Stimulated activated CD8-positive, alpha-beta memory T cell treated with anti-CD3 and anti-CD28 coated beads, Interleukin-4, amount 100 ng/mL, for 1 hour (primary cell): ENCODE measurements at regions not wholly inside any gene's neighbourhood (a gene's known extent, or its start where the extent isn't known, plus 50 kb on each side); places are given as distances from the start of the nearest gene placed in this dataset.

Experiments used
- DNase-seq, 2 donors: peaks; one replicate each; pipeline ENCODE4 v3.0.0-alpha.2; 2020; ENCODE audit warnings: low read depth in 2 of 2, low spot score in 1 of 2

DNA sequence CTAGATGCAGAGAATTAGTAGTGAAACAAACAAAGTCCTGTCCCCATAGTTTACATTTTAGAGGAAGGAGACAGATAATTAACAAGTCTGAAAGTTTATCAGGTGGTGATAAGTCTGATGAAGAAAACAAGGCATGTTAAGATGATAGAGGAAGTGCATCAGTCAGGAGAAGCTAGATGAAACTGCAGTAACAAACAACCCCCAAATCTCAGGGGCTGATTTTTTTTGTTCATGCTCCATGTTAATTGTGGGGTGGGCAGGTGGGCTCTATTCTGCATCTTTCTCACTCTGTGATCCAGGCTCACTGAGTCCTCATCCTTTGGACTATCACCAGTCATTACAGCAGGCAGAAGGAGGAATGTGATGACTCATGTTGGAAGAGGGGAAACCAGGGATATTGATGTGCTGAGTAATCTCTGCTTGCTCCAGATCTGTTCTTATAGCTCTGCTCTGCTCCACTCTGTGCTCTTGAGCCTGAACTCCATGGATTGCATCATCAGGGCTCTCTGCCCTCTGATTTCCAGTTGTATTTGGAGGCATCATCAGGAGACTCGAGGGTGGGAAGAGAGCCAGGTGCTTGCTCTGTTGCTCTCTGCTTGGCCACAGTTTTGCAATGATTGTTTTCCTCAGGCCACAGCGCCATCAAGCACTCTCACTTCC, 166.9 kb downstream of the IER5 start:
- no peak for DNase-seq

DNA sequence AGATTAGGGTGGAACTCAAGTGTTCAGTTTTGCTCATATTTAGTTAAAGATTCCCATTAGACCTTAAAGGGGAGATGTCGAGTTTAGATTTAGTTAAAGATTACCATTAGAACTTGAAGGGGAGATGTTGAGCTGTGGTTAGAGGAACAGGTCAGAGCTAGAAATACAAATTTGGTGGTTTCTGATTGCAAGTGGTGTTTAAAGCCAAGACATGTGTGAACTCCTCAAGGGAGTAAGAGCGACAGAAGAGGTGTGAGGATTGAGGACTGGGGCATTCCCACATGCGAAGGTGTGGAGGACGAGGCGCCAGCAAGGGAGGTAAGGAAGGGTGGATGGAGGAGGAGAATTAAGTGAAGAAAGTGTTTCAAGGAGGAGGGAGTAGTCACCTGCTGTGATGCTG, 168.6 kb downstream of the IER5 start:
- no peak for DNase-seq

DNA sequence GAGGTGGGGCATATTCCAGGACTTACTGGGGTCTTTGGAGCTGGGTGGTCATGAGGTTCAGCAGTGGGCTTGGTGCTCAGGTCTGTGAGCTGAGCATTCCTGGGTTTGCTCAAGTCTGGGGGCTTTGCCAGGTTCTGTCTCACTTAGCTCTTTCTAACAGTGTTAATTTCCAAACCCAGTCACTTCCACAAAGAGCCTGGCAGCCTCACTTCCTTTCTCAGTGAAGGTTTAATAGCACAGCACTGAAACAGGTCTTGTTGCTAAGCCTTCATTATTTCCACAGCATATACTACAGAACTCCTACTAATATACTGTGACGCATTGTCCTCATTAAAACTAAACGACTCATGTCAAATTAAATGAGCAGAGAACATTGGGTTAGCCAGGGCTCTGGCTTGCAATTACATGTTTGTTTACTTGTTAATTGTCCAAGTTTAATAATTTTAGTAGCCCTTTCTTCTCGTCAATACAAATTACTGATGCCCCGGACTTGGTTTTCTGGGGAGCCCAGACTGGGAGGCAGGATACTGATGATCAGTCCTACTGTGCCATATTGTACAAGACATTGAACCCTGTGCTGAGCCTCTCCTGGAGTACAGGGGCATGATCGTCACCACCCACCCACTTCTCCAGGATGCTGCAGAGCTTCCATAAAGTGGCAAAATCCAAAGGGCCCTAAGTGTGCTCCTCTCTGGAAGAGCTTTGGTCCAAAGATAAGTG, 170.7 kb downstream of the IER5 start:
- no peak for DNase-seq

DNA sequence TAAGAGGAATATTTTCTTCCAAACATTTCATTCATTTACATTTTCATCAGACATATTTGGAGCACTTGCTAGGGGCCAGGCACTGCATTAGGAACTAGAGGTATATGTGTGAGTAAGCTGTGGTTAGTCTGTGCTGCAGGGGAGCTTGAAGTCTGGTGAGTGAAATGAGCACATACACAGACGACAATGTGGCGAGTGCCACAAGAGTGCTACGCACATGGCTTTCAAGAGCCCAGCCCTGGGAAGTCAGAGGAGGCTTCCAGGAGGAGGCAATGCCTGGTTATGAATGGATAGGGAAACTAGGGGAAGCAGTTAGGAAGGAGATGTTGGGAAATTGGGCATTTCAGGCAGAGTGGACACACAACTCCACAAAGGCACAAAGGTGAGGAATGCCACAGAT, 171.8 kb downstream of the IER5 start:
- DNase-seq = no peak

DNA sequence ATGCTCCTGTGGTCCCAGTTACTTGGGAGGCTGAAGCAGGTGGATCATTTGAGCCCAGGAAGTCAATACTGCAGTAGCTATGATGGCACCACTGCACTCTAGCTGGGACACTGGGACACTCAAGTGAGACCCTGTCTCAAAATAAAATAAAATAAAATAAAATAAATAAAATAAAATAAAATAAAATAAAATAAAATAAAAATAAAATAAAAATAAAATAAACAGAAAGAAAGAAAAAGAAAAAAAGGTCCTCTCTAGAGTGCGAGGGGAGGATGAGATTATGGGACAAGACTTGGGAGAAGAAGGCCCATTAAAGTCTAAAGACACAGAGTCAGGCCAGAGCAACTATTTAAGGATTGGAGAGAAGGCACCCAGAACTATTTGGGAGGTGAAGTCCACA, 172.5 kb downstream of the IER5 start:
- DNase-seq = no peak

DNA sequence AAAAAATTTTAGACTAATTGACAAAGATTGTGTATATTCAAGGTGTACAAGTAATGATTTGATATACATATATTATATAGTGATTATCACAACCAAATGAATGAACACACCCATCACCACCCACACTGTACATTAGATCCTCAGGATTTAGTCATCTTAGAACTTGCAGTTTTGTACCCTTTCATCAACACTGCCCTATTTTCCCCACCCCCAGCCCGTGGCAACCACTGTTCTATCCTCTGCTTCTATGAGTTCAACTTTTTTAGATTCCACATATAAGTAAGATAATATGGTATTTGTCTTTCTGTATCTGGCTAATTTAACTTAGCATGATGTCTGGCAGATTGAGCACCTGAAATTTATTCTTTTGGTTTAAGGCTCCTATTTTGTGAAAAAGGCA, 173.6 kb downstream of the IER5 start:
- DNase-seq = no peak

DNA sequence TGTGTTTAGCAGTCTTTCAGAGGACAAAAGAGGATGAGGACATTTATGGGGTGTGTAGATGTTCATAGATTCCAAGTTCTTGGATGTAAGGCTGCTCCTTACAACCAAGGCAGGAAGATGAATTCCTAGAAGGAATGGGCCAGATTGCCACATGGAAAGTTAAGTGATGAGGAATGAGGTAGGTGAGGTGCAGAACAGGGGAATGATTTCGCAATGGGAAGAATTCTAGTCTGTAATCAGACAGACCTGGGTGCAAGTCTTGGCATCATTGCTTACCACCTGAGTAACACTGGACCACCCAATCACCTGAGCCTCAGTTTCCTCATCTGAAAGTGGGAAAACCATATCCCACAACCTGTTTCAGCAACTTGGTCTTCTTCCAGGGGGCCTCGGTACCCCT, 174.9 kb downstream of the IER5 start:
- no peak for DNase-seq

DNA sequence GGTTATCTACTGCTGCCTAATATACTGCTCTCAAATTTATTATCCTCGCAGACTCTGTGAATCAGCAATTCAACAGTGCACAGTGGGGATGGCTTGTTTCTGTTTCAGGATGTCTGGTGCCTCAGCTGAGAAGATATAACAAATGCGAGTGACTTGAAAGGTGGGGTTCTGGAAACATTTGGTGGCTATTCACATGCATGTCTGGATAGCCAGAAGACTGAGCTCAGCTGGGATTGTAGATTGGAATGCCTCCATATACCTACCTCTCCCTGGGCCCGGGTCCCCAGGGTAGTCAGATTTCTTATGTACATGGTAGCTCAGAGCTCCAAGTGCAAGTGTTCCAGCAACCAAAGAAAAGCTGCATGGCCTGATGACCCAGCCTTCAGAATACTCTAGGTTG, 176.3 kb downstream of the IER5 start:
- no peak for DNase-seq

DNA sequence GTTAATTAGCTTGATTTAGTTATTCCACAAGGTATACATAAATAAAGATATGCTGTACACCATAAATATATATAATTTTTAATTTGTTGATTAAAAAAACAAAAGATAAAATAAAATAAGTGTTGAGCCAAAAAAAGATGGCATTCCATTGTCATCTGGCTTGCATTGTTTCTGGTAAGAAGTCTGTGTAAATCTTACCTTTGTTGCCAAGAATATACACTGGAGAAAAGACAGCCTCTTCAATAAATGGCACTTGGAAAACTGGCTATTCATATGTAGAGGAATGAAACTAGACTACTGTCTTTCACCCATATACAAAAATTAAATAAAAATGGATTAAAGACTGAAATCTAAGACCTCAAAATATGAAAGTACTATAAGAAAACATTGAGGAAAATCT, 196.5 kb downstream of the IER5 start:
- no peak for DNase-seq

DNA sequence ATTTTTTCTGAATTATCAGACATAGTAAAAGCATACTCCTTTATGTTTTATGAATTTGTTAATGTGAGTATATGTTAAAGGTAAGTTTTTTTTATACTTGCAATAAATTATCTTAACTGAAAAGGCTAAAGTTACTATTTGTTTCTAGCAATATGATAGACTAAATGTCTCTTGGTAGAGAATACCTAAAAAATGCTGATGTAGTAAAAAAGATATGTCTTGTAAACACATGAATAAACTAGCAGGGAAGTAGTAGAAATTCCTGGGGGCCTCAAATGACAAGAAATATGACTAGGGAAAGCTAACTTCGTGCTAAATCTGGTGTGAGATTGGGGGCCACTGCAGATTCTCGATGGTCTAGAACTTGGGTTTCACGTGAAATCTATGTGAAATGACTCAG, 188.1 kb upstream of the CACNA1E start:
- DNase-seq = no peak

DNA sequence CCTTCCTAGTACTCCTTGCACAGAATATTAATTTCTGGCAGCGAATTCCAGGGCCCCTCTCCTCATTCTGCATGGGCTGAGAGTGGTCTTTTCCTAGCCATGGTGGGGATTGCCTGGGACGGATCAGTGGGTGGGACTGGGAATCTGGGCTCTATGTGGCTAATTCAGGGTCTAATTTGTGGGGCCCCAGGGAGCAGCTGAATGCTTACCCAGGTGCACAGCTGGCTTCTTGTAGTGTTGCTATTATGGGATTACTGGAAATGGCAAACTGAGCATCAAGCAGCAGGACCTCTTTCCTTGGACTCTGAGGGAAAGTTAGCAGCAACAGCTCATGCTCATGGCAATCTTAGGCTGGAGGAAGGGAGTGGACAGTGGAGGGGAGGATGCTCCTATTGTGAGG, 187.1 kb upstream of the CACNA1E start:
- DNase-seq = no peak

DNA sequence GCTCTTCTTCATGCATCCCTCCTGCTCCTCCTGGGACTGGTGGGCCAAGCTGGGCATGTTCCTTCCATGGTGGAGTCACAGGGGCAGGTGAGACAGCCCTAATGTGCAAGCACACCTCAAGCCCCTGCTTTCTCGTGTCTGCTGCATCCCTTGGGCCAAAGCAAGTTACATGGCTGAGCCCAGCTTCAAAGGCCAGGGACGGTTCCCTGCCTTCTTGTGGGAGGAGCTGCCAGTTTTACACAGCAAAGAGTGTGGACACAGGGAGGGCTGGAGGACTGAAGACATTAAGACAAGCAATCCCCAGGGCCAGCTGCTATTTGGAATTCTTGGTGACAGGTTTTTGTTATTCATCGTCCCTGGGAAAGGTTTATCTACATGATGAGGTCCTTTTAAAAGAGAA, 175.2 kb upstream of the CACNA1E start:
- no peak for DNase-seq

DNA sequence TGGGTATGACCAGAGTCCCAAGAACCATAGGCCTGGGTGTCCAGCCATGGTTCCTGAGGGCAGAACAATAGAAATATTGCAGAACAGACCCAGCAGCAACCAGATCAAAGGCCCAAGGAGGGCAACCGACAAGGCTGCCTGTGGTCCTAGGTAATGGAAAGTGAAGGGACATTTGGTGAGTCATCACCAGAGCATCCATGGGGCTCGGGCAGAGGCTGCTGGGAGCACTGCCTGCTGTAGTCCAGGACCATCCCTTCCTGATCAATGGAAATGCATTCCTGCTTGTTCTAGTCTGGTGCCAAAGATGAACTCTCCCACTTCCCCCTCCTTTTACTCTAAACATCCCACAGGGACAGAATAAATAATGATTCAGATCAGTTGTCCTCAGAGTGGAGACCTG, 172.8 kb upstream of the CACNA1E start:
- DNase-seq = no peak

DNA sequence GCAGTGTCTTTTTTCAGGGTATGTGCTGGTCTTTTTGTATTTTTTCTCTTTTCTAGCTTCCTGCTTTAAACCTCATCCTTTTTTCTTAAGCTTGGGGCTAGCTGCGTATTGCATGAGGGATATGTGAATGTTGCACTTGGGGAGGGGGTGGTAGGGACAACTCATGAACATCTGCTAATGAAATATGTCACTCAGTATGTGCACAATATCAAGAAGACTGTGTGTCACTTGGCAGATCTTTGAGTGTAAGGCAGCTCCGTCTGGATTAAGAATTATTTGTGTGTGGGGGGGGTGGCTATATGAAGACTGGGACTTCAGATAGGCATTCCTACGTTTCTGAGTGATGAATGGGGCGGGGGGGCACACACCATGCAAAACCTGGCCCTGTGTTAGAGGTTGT, 170.4 kb upstream of the CACNA1E start:
- DNase-seq = no peak

DNA sequence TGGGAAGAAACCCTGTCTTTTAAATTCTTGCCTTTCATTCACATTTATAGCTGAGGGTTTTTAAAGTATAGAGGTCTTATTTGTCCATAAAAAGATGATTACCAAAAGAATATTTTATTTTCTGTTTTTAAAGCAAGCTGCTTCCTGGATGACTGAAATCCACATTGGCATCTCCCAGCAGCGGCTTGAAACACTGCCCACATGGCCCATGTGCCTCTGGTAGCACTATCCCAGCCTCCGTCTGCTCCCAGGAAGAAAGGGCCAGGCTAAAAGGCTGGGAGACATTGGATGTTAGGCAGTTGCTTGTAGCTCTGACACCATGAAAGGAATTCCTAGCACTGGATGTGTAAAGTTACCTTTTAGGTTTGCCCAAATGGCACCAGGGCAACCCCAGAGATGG, 169.9 kb upstream of the CACNA1E start:
- no peak for DNase-seq

DNA sequence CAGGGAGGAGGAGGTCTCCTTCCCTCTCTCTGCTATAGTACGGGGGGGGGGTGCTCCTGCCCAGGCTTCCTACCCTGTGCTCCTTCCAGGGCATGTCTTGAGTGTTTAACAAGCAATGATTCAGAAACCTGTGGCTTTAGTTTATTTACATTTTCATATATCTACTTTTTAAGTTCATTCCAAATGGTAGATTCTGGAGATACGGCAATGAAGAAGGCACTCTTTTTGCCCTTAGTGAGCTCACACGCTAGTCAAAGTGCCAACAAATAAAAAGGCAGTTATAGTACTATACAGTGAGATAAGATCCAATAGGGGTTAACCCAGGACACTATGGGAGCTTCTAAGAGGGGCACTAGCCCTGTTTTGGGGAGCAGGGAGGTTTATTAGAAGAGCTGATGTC, 169.3 kb upstream of the CACNA1E start:
- DNase-seq = no peak

DNA sequence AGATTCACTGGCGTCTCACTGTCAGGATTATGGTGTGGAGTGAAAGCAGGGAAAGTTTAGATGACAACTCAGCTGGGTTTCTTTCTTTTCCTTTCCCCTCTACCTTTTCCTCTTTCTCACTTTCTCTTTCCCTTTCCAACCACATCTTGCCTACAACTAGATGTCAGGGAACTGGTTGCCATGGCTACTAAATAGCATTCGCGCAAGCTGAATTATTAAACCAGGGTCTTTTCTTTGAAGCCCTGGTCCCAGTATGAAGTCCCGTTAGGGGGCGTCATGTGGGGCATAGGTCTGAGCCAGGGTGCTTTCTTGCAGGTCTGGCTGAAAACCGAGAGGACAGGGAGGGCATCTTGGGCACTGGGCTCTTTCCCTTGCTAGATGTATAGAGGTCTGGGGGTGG, 168.4 kb upstream of the CACNA1E start:
- DNase-seq = no peak

DNA sequence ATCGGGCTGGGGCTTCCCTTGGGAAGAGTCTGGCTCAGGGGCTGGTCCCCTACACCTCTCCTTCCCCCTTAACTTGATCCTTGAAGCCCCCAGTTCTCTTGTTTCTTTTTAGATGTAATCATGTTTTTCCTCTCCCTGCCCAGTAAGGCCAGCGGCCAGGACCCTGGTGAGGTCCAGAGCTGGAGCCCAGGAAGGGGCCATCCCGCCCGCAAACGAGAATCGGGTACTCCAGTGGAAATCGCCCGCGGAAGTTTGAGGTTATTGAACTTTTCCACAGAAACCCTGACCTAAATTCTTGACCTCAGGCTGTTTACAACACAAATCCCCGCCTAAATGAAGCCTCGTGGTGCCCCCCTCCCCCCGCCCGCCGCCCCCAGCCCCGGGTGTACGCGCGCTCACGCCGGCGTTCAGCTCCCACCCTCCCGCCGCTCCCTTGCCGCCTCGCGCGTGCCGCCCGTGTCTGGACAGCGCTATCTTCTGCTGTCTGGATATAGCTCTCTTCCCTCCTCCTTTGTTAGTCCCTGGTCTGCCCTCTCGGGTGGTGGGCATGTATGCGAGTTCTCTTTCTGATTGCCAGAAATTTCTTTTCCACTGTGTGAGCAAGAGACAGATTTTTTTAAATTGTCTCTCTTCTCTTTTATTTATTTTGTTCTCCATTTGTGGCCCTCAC, 165.9 kb upstream of the CACNA1E start:
- no peak for DNase-seq

DNA sequence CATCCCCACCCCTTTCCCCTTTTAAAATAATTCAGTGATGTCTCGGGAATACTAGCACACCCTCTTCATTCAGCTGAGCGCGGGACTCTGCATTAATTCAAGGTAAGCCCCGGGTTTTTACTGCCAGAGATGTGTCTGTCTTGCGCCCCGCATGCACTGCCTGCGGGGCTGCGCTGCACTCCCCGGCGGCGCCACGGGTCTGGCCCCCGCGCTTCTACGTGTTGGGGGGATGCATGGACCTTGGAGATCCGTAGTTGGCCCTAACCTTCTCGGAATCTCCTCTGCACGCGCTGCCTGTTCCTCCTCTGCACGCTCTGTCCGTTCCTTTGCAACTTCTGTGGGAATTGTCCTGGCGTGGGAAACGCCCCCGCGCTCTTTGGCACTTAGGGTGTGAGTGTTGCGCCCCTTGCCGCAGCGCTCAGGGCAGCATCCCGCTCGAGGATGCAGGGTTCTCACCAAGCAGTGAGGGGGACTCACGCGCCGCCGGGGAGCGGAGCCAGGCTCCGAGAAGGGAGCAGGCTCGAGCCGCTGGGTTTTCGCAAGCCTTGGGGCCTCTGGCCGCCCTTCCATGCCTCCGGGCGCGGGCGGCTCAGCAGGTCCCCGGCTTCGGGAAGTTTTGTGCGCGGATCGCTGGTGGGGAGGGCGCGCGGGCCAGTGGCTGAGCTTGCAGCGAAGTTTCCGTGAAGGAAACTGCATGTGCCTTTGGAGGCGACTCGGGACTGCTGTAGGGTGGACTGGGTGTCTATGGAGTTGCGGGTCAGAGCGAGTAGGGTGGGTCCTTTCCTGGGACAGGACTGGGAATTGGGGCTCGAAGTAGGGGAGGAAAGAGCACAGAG, 165.1 kb upstream of the CACNA1E start:
- DNase-seq = no peak

DNA sequence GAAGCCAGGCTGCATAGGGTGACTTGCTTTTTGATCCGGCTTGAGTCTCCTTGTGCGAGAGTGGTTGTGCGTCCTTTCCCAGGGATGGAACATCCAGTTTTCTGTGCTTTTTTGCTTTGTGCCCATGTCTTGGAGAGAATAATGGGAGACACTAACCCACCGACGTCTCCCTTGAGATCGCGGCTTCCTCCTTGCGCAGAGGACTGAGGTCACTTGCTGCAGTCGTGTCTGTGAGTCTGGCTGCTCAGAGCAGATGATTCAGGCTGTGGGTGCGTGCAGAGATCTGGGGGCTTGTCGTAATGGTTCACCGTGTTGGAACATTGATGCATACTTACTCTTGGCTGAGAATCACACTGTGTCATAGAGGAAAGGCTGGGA, 164.5 kb upstream of the CACNA1E start:
- no peak for DNase-seq

DNA sequence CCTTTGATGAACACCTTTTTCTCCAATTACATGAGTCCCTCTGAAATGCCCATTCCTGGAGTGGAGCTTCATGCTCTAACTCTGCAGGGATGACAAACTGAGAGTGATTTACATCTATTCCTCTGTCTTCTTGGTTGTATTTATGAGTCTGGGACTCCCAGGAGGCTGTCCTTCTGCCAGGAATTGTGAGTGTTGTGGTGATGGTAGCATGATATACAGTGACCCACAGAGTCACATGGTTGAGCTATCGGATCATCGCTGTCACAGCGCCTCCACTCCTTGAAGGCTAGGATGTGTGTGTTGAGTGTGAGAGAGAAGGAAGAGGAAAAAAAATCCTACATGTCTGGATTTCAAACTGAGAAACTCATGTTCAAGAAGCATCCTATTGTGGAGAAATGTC, 163.4 kb upstream of the CACNA1E start:
- DNase-seq = no peak
